Amniotic epithelial cell (primary cell): ENCODE measurements at regions not wholly inside any gene's neighbourhood (a gene's known extent, or its start where the extent isn't known, plus 50 kb on each side); places are given as distances from the start of the nearest gene placed in this dataset.
A peak's percentile ranks its signal among the peaks of the same experiment; 100 is the strongest.

ENCODE experiments used
- DNase-seq: peaks from one replicate; pipeline ENCODE4 v3.0.0-alpha.2; 2010; ENCODE audit warnings: low read depth

GRCh38 chr1:209227171-209227570, 356.3 kb upstream of the CAMK1G start:
- no peak for DNase-seq

DNA sequence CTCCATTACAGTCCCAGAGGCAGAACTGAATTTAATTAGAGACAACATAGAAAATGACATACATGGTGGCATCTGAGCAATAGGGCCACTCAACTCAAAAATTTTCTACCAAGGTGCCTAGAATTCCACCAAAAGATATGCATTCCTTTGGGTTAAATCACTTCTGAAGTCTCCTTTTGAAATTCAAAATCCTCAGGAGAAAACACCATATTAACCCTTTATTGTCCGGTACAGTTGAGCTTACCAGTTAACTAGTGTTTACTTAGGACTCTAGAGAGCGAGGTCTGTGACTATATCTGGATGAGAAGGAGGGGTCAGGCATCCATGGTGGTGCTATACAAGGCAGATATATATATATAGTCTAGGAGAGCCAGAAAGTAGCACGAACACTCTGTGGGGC, 355.6 kb upstream of the CAMK1G start:
- no peak for DNase-seq

- DNase-seq: no peak
Measured at GRCh38 chr1:209229494-209230061, 353.9 kb upstream of the CAMK1G start.

DNA sequence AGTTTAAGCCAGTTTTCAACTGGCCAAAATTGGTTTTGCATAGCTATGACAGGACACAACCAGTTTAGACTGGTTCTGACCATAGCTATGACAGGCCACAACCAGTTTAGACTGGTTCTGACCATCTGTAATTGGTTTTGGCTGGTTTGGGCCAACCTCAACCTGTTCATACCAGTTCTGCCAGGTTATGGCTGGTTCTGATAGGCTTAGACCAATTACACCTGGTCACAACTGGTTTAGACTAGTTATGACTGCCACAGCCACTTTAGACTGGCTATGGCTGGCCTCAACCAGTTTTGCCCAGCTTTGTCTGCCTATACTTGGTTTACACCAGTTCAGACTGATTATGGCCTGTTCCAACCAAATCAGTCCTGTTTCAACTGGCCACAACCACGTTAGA, 353.2 kb upstream of the CAMK1G start:
- DNase-seq: no peak

DNA sequence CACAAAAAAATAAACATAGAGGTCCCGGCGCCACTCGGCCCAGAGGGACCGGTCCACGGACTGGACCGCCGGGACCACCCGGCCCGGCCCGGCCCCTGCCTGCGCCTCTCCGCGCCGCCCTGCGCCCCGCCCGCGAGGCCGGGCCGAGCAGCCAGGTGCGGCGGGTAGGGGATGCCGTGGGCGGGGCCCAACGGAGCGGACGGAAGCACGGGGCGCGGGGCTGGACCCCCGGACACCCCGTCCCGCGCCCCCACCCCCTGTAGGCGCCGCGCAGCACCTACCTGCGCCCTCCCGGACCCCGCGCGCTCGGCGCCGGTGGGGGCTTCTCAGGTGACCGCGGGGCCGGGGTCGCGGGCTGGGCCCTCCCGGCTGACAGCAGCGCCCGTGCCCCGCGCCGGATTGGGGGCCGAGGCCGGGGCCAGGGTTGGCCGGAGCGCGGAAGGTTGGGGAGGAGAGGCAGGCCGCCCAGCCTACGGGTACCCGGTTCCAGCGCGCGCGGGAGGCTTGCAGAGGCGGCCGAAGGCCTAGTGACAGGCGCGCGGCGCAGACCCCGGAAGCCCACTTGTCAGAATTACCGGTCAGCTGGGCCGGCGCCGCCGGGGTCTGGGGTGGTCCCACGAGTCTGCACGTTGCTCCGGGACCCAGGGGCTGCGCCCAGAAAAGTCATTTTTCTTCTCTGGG, 351.9 kb upstream of the CAMK1G start:
- no peak for DNase-seq

- DNase-seq: no peak
Measured at GRCh38 chr1:209232197-209232596, 351.3 kb upstream of the CAMK1G start.

DNA sequence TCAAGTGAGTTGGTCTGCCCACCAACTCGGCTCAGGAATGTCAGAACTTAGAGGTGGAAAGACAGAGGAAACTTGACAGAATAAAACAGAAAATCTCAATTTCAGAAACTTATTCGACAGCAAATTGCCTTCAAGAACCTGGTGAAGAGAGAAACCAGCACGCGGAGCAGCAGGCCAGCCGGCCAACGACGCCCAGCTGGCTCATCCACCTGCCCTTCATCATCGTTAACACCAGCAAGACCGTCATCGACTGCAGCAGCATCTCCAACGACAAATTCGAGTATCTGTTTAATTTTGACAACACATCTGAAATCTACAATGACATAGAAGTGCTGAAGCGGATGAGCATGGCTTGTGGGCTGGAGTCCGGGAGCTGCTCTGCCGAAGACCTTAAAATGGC, 350.8 kb upstream of the CAMK1G start:
- DNase-seq: no peak

DNA sequence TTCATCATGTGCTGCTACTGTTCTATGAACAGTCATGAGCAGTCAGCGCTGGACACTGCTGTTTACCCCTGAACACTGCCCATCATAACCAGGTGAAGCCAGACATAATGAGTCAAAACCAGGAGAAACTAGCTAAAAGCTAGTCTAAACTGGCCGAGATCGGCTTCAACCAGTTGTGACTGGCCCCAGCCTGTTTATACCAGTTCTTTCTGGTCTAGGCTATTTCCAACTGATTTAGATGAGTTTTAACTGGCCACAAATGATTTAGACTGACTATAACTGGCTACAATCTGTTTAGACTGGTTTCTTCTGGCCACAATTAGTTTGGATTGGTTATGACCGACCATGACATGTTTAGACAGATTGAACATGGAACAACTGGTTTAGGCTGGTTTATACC, 348.3 kb upstream of the CAMK1G start:
- no peak for DNase-seq

- peak; percentile 4 for DNase-seq
Measured at GRCh38 chr1:209238356-209238755, 345.2 kb upstream of the CAMK1G start.

DNA sequence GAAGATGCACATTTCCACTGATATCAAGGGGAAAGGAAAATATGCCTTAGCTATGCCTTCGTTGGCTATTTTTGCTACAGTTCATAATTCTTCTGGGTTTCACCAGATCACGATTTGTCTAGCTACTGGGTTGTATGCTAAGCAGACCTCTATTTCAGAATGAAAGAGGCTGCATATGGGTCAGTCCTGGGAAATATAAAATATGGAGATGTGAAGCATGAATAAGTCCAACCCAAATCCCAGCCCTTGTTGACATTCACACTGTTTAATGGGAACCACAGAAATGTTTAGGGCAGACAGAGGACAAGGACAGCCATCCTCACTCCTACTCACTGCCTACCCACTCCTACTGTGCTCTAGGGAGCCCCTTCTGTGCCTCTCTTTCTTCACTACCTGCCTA, 343.2 kb upstream of the CAMK1G start:
- no peak for DNase-seq

DNA sequence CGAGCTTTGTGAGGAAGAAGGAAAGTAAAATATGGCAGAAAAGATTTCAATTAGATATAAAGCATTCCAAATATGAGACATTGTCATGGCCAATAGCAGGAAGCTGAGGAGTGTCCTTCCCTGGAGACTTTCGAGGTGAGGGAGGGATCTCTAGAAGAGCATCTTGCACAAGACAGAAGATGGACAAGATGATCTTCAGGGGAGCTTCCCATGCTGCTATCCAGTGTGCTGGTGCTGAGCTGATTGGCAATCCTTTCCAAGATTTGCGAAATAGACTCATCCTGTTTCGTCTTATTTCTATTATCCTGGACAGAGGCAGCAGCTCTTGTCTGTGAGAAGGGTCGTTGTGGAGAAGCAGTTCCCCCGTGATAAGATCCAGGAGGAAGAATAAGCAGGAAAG, 342.0 kb upstream of the CAMK1G start:
- peak; percentile 67 for DNase-seq

- DNase-seq: peak; percentile 54
Measured at GRCh38 chr1:209248649-209249279, 334.8 kb upstream of the CAMK1G start.

DNA sequence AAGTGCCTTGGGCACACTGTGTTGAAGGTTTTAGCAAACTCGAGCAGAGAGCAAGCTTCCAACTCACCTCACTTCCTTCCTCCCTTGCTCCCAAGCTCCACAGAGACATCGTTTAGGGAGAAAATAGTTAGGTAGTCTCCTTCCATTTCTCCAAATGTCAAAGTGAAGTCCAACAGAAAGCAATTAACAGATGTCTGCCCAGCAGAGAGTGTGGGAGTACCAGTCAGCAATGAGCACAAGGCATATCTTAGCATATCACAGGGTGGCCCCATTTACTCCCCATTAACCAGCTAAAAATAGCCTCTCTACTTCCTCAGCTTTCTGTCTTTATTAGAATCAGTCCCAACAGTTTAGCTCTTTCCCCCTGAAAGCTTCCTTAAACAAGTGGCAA, 334.2 kb upstream of the CAMK1G start:
- DNase-seq: peak; percentile 41

- no peak for DNase-seq
Measured at GRCh38 chr1:209249785-209250440, 333.6 kb upstream of the CAMK1G start.

GRCh38 chr1:209250861-209251636, 332.5 kb upstream of the CAMK1G start:
- no peak for DNase-seq

DNA sequence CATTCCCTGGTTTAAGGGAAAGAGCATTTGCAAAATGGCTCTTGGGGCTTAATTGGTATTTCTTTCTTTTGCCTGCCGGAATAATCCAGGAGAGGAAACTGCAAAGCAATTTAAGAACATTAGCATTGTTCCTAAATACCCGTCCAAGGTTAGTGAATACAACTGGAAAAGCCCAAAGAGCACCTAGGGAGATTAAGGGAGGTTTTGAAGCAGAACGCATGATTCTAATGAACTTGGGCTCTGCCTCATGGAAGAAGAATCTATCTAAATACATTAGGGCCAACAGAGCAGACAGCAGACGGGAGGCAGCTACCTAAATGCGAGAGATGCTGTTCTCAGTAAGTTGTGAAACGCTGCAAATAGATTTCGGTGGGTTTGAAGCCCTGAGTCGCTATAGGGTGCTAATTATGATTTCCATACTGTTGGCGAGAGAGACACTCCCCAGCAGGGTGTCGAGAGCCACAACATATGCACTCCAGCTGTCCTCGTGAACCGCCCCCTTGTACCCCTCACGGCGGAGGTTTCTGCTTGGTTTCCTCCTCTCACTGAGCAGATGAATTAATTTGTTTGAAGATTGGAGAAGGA, 326.7 kb upstream of the CAMK1G start:
- DNase-seq: no peak

DNA sequence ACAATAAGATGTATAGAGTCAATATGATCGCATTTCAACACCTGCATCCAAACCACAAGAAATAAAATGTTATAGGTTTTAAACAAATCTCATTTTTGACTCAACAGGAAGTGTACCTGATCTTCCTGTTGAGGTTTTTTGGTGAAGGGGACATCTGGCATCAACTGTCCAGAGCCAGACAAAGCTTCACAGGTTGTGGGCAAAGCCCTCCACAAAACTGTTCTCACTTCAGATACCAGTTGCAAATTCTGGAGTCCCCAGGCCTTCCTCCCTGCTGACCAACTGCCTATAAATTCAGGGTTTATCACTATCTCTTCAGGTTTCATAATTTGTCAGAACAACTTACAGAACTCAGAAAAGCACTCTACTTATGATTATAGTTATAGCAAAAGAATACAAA, 326.1 kb upstream of the CAMK1G start:
- DNase-seq: no peak

DNA sequence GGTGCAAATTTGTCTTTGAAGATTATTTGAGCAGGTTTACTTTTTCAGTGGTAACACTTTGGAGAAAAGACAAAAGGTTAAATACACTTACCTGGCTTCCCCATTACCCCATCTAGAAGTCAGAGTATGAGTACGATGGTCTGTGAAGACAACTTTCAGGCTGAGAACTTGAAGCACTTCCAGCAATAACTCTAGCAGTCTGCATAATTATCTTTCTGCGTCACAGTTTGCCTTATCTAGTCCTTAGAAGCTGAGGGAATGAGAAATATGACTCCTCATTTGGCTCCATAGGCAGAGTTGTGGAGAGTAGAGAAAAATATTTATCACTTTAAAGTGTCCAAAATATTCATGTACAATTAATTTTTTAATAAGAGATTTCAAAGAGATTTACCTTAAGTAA, 323.4 kb upstream of the CAMK1G start:
- peak; percentile 62 for DNase-seq

DNA sequence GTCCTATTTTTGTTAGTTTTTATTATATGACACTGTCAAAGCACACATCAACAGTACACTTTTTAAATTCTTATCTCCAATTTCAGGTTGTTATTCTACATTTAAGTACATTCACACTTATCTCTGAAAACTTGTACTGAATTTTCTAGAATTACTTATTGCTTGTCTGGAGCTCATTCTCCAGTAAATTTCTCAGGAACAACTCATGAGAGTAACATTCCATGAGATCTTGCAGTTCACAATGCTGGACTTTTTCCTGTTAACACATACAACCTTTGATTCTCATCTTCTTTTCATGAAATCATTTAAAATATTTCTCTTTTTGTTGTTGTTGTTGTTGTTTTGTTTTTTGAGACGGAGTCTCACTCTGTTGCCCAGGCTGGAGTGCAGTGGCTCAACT, 320.9 kb upstream of the CAMK1G start:
- DNase-seq: peak; percentile 31

GRCh38 chr1:209265301-209265700, 318.2 kb upstream of the CAMK1G start:
- DNase-seq: no peak

- peak; percentile 86 for DNase-seq
Measured at GRCh38 chr1:209266590-209267205, 316.8 kb upstream of the CAMK1G start.

DNA sequence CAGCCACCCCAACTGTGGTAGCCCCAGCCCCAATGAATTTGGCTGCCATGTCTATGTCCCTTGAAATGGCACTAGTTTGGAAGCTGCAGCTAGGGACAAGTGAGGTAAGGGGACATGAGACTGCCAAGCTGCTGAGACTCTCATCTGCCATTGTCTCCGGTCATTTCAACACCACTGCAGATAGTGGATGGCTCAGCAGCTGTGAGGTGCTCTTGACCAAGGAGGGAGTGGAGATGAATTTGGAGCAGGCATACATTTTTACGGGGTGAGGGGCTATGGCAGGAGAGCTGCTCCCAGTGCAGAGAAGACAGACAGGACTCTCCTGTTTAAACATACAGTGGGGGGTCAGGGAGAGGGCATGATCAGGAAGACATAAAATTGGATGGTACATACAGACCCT, 315.5 kb upstream of the CAMK1G start:
- no peak for DNase-seq
